Glutamatergic neuron (in vitro differentiated cells): ENCODE measurements at regions not wholly inside any gene's neighbourhood (a gene's known extent, or its start where the extent isn't known, plus 50 kb on each side); places are given as distances from the start of the nearest gene placed in this dataset.

Experiments used
- DNase-seq: peaks from one replicate; pipeline ENCODE4 v3.0.0; 2022
- H3K27ac Mint-ChIP-seq: one replicate; pipeline ENCODE4 v1.8.0; 2020; ENCODE audit warnings: mild to moderate bottlenecking, mixed read lengths, inconsistent platforms; ENCODE audit not compliant: unreplicated experiment
- H3K27me3 Mint-ChIP-seq: one replicate; pipeline ENCODE4 v1.8.0; 2020; ENCODE audit warnings: mild to moderate bottlenecking, moderate library complexity, mixed read lengths, inconsistent platforms; ENCODE audit not compliant: unreplicated experiment
- H3K36me3 Mint-ChIP-seq: one replicate; pipeline ENCODE4 v1.8.0; 2020; ENCODE audit warnings: mild to moderate bottlenecking, mixed read lengths, inconsistent platforms; ENCODE audit not compliant: unreplicated experiment
- H3K4me1 Mint-ChIP-seq: one replicate; pipeline ENCODE4 v1.8.0; 2020; ENCODE audit warnings: mild to moderate bottlenecking, low read depth, mixed read lengths, inconsistent platforms; ENCODE audit not compliant: unreplicated experiment
- H3K4me3 Mint-ChIP-seq: one replicate; pipeline ENCODE4 v1.8.0; 2020; ENCODE audit warnings: mild to moderate bottlenecking, mixed read lengths, inconsistent platforms; ENCODE audit not compliant: unreplicated experiment
- H3K9me3 Mint-ChIP-seq: one replicate; pipeline ENCODE4 v1.8.0; 2020; ENCODE audit warnings: mild to moderate bottlenecking, moderate library complexity, mixed read lengths, inconsistent platforms; ENCODE audit not compliant: unreplicated experiment
- TF ChIP-seq, protein P1 (sequence below): fragments of 200-600 bp; sonication (generic); IDR thresholded peaks from one replicate; pipeline ENCODE4 v1.5.0; 2021; ENCODE audit not compliant: partially characterized antibody, unreplicated experiment

DNA sequence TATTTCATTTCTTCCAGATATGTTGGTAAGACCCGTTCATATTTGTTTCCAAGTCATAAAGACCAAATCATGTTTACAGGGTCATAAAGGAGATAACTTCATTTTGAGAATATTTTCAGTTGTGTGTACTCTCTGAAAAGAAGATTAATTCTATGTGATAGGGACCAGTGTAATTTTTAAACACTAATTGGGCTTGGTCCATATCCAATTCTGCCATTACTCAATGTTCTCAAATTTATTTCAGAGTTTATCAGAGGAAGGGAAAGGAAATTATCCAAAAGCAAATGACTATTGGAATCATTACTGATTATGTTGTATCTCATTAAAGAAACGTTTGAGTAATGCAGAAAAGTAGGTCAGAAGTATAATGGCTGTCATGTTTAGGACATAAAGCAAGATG is 126.8 kb upstream of the DCN start:
- DNase-seq = no peak
- Mint-ChIP-seq H3K4me1 (no peaks in the 10 kb centered on the region), H3K27me3 (no peaks in the 10 kb centered on the region), H3K36me3 (no peaks in the 10 kb centered on the region), H3K27ac (no peak overlapping the region), H3K9me3 (no peaks in the 10 kb centered on the region), H3K4me3 (no peak overlapping the region)
- TF ChIP-seq, protein P1, sequence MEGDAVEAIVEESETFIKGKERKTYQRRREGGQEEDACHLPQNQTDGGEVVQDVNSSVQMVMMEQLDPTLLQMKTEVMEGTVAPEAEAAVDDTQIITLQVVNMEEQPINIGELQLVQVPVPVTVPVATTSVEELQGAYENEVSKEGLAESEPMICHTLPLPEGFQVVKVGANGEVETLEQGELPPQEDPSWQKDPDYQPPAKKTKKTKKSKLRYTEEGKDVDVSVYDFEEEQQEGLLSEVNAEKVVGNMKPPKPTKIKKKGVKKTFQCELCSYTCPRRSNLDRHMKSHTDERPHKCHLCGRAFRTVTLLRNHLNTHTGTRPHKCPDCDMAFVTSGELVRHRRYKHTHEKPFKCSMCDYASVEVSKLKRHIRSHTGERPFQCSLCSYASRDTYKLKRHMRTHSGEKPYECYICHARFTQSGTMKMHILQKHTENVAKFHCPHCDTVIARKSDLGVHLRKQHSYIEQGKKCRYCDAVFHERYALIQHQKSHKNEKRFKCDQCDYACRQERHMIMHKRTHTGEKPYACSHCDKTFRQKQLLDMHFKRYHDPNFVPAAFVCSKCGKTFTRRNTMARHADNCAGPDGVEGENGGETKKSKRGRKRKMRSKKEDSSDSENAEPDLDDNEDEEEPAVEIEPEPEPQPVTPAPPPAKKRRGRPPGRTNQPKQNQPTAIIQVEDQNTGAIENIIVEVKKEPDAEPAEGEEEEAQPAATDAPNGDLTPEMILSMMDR = no peak

- TF ChIP-seq, protein P1 = no peak
- Mint-ChIP-seq H3K4me1 (no peaks in the 10 kb centered on the region), H3K36me3 (no peaks in the 10 kb centered on the region), H3K27ac (no peak overlapping the region), H3K27me3 (no peaks in the 10 kb centered on the region), H3K4me3 (no peak overlapping the region), H3K9me3 (no peaks in the 10 kb centered on the region)
- no peak for DNase-seq
These were observed 125.5 kb upstream of the DCN start for GRCh38 chr12:91307957-91308670.

GRCh38 chr12:91290354-91290753 is 107.7 kb upstream of the DCN start:
- H3K27me3 Mint-ChIP-seq = peaks cover 2% of the 10 kb centered on the region
- H3K4me1 Mint-ChIP-seq = no peaks in the 10 kb centered on the region
- no peaks in the 10 kb centered on the region for H3K9me3 Mint-ChIP-seq
- no peak overlapping the region for H3K4me3 Mint-ChIP-seq
- no peak for DNase-seq
- no peak overlapping the region for H3K27ac Mint-ChIP-seq
- no peaks in the 10 kb centered on the region for H3K36me3 Mint-ChIP-seq
- TF ChIP-seq, protein P1 = no peak

GRCh38 chr12:91289906-91290305 is 107.3 kb upstream of the DCN start:
- H3K27ac Mint-ChIP-seq = no peak overlapping the region
- H3K36me3 Mint-ChIP-seq = no peaks in the 10 kb centered on the region
- H3K27me3 Mint-ChIP-seq = peaks cover 2% of the 10 kb centered on the region
- TF ChIP-seq, protein P1 = no peak
- H3K4me1 Mint-ChIP-seq = no peaks in the 10 kb centered on the region
- H3K4me3 Mint-ChIP-seq = no peak overlapping the region
- no peak for DNase-seq
- H3K9me3 Mint-ChIP-seq = no peaks in the 10 kb centered on the region

DNA sequence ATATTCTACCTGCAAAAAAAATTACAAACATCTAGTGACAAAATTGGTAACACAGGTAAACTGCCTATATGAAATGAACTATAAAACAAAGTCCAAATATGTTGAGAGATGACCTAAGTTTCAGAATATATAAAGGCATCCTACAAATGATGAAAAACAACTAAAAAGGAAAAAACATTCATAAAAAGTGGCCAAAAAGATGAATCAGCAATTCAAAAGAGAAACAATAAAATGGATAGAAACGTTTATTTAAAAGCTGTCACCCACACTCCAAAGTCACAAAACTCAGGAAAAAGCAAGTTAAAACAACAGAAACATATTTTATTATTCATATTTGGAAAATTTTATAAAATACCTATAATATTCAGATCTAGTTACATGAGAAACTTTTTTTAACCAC is 106.5 kb upstream of the DCN start:
- Mint-ChIP-seq H3K4me1 (no peaks in the 10 kb centered on the region), H3K9me3 (no peaks in the 10 kb centered on the region), H3K27ac (no peak overlapping the region), H3K36me3 (no peaks in the 10 kb centered on the region), H3K4me3 (no peak overlapping the region), H3K27me3 (peaks cover 2% of the 10 kb centered on the region)
- no peak for DNase-seq
- TF ChIP-seq, protein P1 = no peak
